IPS DF 19.7 (cell line): ENCODE measurements at regions not wholly inside any gene's neighbourhood (a gene's known extent, or its start where the extent isn't known, plus 50 kb on each side); places are given as distances from the start of the nearest gene placed in this dataset.

Source experiments
- DNase-seq: peaks from one replicate; pipeline ENCODE4 v3.0.0-alpha.2; 2013; ENCODE audit warnings: low read depth, low spot score

DNA sequence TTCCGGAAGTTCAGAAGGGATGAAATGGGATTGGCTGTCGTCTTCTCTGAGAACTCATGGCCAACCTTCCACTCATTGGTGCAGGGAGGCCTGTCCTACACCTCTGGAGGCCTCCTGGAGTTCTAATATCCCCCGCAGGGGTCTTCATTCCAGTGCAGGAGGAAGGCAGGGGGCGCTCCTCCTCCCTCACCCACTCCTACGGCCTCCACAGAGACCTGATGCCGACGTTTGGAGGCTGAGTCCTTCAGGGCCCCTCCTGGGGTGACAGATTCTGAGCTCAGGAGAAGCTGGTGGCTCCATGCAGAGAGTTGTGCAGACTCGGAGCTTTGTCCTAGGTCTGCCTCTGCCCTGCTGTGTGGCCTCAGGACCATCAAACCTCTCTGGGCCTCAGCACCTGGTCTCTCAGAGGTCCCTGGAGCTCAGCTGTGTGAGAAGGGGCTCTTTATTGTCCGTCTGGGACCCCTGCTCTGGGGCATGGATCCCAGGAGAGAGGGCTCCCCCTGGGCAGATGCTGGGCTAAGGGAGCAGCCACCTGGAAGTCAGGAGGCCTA lies 102.3 kb upstream of the WNT4 start:
- DNase-seq, result no peak

DNA sequence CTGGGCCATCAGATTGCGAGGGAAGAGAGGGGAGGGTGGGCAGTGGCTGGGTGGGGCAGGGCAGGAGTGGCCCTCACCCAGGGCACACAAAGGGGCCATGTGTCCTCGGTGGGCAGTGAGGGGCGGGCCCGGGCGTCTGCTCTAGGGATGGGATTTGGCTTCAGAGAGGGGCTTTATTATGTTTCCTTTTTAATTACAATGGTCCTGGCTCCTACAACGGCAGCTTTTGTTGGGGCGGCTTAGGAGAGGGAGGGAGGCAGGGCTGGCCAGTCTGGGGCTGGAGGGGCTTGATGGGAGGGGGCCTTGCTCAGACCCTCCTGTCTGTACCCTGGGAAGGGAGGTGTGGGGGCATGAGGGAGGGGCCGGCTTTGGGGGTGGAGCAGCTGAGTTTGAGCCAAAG lies 102.8 kb upstream of the WNT4 start:
- no peak for DNase-seq

DNA sequence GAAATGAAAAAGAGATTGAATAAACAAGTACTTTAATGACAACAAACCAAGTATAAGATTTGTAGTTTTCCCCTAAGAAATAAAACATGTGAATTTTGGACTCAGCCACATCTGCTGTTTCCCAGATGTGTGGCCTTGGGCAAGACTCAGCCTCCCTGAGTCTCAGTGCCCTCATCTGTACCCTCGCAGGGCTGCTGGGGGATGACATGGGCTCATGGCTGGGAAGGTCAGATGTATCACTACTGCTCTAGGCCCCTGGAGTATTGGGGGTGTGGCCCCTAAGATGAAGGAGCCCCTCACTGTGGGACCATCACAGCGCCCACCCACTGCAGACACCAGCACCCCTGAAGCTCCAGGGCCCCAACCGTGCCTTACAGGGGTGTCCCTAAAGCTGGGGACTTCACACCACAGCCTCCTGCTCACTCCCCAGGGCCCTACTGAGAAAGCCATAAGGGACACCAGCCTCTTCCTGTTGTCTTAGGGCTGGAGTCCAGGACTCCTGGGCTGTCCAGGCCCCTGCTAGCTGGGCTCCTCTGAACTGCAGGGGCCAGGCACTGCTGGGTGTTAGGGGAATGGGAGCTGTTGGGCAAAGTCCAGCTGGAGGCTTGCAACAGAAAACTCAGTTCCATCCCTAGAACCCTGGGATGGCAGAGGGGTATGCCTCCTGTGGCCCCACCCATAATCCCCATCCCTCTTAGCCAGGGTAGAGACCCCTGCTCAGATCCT lies 104.0 kb upstream of the WNT4 start:
- DNase-seq, result no peak

DNA sequence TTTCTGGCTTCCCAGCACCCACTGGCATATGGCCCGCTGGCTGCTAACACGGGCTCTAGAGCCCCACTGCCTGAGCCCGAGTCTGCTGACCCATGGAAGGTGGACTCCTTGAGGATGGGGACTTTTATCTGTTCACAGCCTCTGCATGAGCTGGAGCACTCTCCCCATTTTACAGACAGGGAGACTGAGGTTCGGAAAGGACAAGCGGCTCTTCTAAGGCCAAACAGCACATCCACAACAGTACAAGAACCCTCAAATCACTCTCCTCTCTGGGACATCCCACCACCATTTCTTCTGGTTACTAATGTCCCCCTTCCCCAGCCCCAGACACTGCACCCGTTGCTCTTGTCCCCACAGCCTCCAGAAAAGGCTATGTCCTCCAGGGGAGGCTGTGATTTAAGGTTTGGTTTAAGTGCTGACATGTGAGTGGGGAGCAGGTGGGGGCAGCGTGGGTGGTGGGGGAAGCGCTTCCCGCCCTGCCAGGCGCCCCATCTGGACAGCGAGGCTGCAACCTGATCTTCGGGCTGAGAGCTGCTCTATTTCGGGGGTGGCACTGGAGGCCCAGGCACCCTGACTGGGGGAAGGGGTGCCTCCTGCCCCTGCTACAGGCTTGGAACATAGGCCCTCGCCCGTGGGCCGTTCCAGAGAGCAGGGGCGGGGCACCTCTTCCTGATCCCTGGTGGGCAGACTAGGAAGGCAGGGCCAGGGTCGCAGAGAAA lies 104.8 kb upstream of the WNT4 start:
- DNase-seq, result no peak

DNA sequence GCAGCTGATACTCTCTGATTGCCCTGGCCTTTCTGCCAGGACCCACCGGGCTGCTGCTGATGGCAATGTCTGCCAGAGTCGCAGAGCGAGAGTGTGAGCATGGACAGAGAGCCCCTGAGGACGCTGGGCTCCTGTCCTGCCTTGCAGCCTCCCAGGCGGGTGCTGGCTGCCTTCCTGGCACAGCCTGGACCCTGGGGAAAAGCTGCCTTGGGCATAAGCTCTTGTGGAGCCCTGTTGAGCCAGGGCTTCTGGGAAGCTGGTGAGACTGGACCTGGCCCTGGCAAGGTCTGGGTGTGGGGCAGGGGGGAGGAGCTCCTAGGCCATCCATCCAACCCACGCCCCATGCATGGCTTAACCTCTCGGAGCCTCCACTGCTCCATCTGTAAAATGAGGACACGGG lies 105.8 kb upstream of the WNT4 start:
- no peak for DNase-seq

DNA sequence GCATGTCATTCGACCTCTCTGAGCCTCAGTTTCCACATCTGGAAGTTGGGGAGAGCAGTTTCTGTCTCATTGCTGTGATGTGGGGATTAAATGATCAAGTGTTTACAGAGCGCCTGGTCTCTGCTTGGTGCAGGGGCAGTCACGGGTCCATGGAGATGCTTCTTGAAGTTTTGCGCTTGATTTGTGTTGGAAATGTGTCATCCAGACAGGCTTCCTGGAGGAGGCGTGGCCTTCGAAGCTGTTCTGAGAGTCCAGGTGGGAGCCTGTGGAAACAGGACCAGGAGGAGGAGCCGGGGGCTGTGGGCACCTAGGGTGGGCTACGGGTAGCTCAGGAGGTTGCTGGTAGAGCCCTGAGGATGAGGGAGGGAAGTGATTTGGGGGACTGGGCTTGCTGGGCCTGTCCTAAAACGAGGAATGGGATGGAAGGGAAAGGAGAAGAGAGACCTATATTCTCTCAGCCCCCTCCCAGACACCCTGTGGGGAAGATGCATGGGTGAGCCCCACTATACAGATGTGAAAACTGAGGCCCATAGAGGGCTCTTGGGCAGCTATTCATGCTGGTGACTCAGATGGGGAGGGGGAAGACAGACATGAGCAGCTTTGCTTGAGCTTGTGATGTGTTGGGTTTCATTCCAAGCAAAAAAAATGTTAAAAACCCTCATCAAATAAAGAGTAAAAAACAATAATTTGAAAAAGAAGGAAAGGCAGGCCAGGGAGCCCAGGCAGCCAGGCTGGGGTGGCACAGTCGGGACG lies 107.2 kb upstream of the WNT4 start:
- no peak for DNase-seq

DNA sequence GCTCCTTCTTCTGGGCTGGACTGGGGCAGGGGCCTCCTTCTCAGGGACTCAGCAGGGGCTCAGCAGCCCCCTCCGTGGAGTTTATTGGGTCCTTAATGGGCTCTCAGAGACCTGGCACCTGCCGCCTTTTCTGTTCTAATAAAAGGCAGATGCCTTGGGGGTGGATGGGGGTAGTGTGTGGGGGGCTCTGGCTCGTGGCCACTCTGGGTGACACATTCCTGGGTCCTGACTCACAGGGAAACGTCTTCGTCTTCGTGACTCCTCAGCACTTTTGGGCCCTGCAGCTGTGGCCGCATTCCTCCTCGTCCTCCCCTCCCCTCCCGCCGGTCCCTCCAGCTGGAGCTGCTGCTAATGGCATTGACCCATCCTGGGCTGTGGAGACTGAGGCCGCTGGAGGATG lies 107.8 kb upstream of the WNT4 start:
- DNase-seq, result no peak

DNA sequence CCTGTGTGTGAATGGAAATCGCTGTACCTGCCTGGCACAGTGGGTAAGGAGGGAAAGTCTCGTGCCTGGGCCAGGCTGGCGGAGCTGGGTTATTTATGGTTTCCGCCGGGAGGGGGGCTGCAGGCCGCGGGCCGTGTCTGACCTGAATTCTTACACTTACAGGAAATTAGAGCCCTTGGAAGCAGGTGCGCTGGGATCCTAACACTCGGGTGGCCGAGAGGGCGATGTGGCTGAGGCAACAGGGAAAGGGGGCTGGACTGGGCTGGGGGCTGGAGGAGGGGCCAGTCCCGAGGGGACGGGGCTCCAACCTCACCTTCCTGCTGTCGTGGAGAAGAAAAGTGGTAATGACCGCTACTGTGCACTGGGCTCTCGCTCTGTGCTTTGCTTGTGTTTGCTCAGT lies 109.4 kb upstream of the WNT4 start:
- no peak for DNase-seq

DNA sequence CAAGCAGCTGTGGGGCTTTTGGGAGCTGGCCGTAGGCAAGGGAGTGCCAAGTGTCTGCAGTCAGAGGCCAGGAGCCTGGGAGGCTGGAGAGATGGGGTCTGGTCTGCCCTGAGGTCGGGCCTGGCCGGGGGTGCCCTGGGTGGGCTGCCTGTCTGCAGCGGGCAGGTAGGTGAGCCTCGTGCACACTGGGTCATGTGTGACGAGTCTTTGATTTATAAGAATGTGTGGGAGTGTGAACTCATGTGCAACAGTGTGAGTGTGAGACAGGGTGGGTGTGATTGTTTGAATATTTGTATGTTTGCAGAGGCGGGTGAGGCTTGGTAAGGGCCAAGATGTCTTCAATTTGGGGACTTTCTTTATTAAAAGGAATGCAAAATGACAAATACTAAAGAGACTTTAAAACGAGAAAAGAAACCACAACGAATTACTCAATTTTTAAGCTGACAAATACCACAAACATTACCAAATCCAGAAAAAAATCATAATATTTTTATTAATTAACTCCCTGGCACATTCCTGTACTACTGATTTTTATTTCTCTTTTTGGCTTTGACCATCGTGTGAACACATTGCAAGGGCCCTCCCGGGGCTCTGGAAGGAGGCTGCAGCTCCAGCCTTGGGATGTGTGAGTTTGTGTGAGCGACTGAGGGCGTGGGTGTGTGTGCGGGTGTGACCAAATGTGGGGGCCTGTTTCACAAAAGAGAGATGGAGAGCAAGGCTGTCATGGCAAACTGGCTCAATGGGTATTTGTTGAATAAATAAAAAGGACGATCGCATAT lies 110.3 kb upstream of the WNT4 start:
- DNase-seq, result no peak

DNA sequence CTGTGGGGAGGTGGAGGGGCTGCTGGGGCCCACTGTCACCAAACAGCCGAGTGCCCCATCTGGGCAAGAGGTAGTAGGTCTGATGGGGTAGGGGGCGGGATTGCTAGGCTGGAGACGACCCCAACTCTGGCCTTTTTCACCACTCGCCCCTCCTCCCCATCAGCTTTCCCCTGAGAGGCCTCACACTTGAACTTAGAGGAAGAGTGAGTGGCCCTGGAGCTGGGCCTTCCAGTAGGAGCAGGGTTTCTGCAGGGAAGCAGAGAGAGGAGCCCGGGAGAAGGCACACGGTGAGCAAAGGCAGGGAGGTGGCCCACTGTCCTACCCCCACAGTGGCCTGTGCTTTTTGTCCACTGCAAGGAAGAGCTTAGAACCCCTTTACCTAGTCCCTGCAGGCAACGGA lies 111.9 kb upstream of the WNT4 start:
- no peak for DNase-seq

DNA sequence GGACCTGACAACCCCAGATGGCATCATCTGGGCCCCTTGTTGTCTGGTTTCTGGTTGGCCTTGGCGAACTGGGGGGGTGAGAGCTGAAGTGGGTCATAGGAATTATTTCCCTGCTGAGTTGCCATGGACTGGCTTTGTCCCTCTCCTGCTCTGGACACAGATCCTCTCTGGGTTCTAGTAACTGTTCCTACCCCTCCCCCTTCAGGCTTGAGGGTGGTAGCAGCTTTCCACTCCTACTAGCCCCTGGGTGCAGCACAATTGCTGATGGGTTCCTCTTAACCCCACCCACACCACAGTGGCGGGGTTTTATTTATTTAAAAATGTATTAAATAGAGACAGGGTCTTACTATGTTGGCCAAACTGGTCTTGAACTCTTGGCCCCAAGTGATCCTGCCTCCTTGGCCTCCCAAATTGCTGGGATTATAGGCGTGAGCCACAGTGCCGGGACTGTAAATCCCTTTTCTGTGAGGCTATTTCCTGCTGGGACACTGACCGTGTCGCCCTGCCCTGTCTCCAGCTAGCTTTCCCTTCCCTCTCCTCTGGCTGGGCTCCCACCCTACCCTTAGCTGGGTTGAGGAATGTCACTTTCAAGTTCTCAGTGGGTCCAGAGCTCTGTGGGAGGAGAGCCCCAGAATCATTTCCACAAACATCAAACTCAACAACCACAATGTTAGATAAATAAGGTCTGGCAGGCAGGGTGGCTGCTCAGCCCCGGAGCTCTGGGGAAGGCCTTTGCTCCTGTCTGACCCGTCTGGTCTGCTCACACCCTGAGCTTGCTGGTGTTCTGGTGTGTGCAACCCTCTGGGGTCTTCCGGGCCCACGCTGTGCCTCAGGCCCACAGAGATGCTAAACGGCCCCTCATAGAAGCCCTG lies 112.7 kb upstream of the WNT4 start:
- DNase-seq, result no peak

DNA sequence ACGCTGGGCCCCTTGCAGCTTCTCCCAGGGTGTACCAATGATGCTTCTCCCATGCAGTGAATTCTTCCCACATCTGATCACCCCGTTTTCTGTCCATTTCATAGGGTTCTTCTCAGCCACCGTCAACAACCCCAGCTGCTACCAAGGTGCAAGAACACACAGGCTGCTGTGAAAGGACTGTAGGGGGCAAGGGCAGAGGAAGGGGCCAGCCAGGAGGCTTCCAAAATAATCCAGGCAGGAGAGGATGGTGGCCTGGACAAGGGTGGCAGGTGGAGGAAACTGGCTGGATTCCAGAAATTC lies 113.3 kb upstream of the WNT4 start:
- DNase-seq, result no peak

DNA sequence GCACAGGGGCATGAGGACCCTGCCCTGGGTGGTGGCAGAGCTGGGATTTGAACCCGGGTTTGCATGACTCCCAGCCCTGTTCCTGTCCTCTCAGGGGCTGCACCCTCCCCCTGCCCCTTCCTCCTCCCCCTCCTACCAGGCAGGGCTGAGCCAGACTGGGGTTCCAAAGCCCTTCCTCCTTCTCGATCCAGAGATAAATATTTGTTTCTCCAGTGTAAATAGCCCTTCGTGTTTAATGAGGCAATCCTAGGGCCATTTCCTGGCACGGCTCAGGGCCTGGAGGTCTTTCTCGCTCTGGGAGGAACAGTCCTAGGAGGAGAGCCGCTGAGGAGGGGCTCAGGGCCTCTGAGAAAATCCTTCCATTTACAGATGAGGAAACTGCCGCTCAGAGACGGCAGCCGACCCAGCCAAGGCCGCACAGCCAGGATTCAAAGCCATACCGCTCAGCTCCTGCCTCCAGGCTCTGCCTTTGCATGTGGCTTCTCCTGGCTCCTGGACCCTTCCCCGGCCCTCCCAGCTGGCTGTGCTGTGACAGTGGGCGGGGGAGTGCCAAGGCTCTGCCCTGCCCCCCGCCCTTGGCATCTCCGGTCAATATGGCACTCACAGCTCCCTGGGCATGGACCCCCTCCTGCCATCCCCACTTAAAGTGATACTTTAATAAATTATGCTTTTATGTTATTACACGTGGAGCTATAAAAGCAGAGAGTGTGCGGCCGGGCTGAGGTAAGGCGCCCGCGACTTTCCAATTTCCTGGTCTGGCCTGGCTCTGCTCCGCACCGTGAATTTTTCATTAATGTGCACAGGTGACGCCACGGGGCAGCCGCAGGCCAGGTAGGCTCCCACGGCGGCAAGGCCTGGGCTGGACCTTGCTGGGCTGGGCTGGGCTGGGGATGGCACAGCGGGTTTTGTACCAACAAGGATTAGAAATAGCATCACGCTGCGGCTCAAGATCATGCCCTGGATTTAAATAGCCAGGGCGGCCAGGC lies 114.7 kb upstream of the WNT4 start:
- DNase-seq, result no peak

DNA sequence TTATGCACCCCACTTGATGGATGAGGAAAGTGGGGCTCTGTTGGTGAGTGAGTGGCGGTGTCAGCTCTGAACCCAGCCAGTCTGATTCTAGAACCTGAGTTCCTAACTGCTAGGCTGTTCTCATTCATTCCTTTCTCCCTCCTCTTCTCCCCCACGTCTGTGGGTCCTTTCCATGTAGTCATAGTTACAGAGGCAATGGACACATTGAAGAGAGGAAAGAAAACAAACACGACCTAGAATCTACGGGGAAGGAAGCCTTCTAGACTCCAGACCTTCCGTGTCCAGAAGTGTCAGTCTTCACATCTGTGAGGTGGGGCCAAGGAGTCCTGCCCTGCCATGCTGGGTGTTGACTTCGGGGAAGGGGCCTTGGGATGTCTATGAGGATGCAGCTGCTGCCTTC lies 115.8 kb upstream of the WNT4 start:
- no peak for DNase-seq

DNA sequence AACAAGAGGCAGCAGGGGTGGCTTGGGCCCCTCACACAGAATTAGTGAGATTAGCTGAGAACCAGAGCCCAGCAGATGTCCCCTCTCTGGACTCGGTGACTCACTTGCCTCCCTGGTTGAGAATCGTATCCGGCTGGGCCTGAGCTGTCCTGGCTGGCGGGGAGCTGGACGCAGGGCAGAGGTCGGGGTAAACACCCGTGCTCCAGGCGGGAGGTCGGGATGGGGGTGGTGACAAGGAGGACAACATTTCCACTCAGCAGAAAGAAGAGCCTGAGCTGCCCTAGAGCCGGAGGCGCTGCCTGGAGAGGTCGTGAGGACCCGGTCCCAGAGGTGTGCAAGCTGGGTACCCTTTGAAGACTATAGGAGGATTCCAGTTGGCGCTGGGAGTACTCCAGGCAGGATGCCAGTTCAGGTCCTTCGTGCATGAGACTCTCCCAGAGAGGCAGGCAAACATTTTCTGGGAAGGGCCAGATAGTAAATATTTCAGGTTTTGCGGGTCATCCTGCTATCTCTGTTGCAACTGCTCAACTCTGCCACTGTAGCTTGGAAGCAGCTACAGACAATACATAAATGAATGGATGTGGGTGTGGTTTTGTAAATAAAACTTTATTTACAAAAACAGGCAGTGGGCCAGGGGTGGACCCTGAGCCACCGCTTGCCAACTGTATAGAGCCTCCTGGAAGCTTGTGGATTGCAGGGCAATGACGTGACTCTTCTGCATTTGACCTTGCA lies 116.8 kb upstream of the WNT4 start:
- DNase-seq, result no peak

DNA sequence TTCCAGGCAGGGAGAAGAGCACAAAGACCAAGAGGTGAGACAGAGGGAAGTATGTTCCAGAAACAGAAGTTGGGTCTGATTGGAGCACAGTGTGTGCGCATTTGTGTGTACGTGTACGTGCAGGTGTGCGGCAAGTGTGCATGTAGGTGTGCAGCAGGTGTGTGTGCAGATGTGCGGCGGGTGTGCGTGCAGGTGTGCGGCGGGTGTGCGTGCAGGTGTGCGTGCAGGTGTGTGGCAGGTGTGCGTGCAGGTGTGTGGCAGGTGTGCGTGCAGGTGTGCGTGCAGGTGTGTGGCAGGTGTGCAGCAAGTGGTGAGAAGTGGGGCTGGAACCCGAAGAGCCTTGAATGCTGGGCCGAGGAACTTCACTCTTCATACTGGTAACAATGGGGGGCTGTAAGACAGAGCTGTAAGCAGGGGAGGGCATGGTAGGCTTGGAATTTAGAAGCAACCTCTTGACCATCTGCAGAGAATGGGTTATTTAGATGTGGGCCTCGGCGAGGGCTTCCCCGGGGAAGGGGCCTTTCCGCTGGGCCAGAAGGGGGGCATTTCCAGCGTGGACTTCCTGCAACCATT lies 118.0 kb upstream of the WNT4 start:
- no peak for DNase-seq

DNA sequence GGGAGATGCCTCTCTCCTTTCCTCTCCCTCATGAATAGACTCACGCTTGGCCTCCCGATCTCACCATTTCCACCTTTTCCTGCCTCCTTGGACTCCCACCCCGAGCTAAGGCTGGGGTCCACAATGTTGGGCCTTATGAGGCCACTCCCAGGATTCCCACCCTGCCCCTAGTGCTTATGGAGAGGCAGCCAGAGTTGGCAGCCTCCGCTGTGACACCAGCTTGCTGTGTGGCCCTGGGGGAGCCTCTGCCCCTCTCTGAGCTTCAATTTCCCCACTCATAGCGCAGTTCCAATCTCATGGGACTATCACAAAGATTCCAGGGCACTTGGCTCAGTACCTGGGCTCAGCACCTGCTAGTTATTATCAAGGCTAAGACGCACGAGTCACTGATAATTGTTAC lies 118.7 kb upstream of the WNT4 start:
- no peak for DNase-seq

DNA sequence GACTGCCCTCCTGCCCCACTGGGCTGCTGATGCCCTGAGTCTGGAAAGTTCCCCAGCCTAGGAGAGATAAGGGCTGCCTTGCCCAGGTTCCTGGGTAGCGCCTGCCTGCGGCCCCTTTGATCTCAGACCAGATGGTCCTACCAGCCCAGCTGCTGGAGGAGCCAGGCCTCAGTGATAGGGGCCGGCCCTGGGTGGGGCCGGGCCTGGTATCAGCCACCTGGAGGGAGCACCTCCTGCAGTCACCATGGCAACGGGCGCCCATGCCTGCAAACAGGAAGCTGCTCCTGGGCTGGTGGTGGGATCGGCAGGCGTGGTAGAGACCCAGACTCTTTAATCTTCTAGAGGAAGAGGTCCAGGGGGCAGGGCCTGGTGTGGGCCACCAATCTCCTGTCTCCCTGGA lies 119.7 kb upstream of the WNT4 start:
- no peak for DNase-seq

DNA sequence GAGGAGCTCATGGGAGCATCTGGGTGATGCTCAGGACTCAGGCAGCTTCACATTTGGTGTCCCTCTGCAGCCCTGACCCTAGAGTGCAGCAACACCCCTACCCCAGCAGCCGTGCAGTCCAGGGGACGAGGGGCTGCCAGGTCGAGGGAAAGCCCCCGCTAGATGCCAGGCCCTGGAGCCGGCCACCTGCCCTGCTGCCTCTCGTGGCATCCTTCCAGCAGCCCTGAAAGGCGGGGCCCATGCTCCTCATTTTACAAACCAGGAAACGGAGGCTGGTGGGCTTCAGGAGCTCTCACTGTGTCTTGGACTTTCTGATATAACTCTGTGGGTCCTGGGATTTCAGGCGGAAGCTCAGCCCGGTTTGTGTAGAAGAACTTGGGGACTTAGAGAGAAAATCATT lies 120.5 kb upstream of the WNT4 start:
- DNase-seq, result no peak
